Right atrium auricular region (tissue), 2 donors: ENCODE measurements at regions not wholly inside any gene's neighbourhood (a gene's known extent, or its start where the extent isn't known, plus 50 kb on each side); places are given as distances from the start of the nearest gene placed in this dataset.
"Not testable (repeated sequence)": the region's sequence is repeated elsewhere in the genome, so short reads cannot be mapped to it uniquely, and the experiment has no call there.

ENCODE experiments used
- DNase-seq: peaks from one replicate; pipeline ENCODE4 v3.0.0-alpha.2; 2019; ENCODE audit warnings: low spot score
- H3K27ac ChIP-seq, 2 donors: fragments of 200-600 bp; sonication (generic); 1 replicate in 1 of 2; 2 replicates in 1 of 2; pipeline ENCODE4 v1.5.1; 2016 to 2019
- H3K27me3 ChIP-seq, 2 donors: fragments of 200-600 bp; sonication (generic); one replicate each; pipeline versions ENCODE4 v1.5.1 to v1.6.0; 2017 to 2019
- H3K36me3 ChIP-seq: fragments of 200-600 bp; sonication (generic); one replicate; pipeline ENCODE4 v1.5.1; 2016
- H3K4me1 ChIP-seq, 2 donors: fragments of 200-600 bp; sonication (generic); one replicate each; pipeline versions ENCODE4 v1.5.1 to v1.6.0; 2017 to 2019
- H3K4me3 ChIP-seq, 2 donors: fragments of 200-600 bp; sonication (generic); 1 replicate in 1 of 2; 2 replicates in 1 of 2; pipeline ENCODE4 v1.5.1; 2017 to 2019; ENCODE audit warnings: mild to moderate bottlenecking in 1 of 2, moderate library complexity in 1 of 2
- H3K9me3 ChIP-seq, 2 donors: fragments of 200-600 bp; sonication (generic); one replicate each; pipeline ENCODE4 v1.5.1; 2019
- CTCF ChIP-seq, 2 donors: fragments of 200-600 bp; sonication (generic); IDR thresholded peaks; one replicate each; pipeline ENCODE4 v1.5.1; 2019; ENCODE audit warnings: antibody characterized with exemption in 2 of 2

- TF ChIP-seq CTCF (IDR thresholded peaks at IDR 0.05) = no peak
- H3K4me1 ChIP-seq = no peaks in the 10 kb centered on the region
- no peaks in the 10 kb centered on the region for H3K27me3 ChIP-seq
- no peaks in the 10 kb centered on the region for H3K9me3 ChIP-seq
- H3K4me3 ChIP-seq = no peak overlapping the region
- DNase-seq = no peak
- no peaks in the 10 kb centered on the region for H3K36me3 ChIP-seq
- no peak overlapping the region for H3K27ac ChIP-seq
Measured at GRCh38 chr2:14773696-14774095, 141.2 kb downstream of the LRATD1 start.

GRCh38 chr2:14774436-14774968 lies 142.0 kb downstream of the LRATD1 start:
- no peaks in the 10 kb centered on the region for H3K36me3 ChIP-seq
- H3K27ac ChIP-seq = no peak overlapping the region
- DNase-seq = no peak
- no peak for TF ChIP-seq CTCF (IDR thresholded peaks at IDR 0.05)
- H3K4me3 ChIP-seq = no peak overlapping the region
- no peaks in the 10 kb centered on the region for H3K27me3 ChIP-seq
- no peaks in the 10 kb centered on the region for H3K4me1 ChIP-seq
- H3K9me3 ChIP-seq = no peaks in the 10 kb centered on the region

- no peak for TF ChIP-seq CTCF (IDR thresholded peaks at IDR 0.05)
- no peaks in the 10 kb centered on the region for H3K27me3 ChIP-seq
- DNase-seq = no peak
- H3K4me3 ChIP-seq = no peak overlapping the region
- no peaks in the 10 kb centered on the region for H3K4me1 ChIP-seq
- H3K27ac ChIP-seq = no peak overlapping the region
- no peaks in the 10 kb centered on the region for H3K9me3 ChIP-seq
- no peaks in the 10 kb centered on the region for H3K36me3 ChIP-seq
Measured at GRCh38 chr2:14776216-14776615, 143.7 kb downstream of the LRATD1 start.

- no peak overlapping the region for H3K4me3 ChIP-seq
- no peak overlapping the region for H3K27ac ChIP-seq
- no peak for DNase-seq
- no peaks in the 10 kb centered on the region for H3K36me3 ChIP-seq
- no peaks in the 10 kb centered on the region for H3K27me3 ChIP-seq
- no peaks in the 10 kb centered on the region for H3K9me3 ChIP-seq
- TF ChIP-seq CTCF (IDR thresholded peaks at IDR 0.05) = no peak
- H3K4me1 ChIP-seq = no peaks in the 10 kb centered on the region
Measured at GRCh38 chr2:14778015-14778414, 145.5 kb downstream of the LRATD1 start.

GRCh38 chr2:14779252-14779651 lies 146.7 kb downstream of the LRATD1 start:
- TF ChIP-seq CTCF (IDR thresholded peaks at IDR 0.05) = no peak
- H3K9me3 ChIP-seq = no peaks in the 10 kb centered on the region
- no peak overlapping the region for H3K27ac ChIP-seq
- DNase-seq = no peak
- H3K27me3 ChIP-seq = no peaks in the 10 kb centered on the region
- no peaks in the 10 kb centered on the region for H3K36me3 ChIP-seq
- H3K4me1 ChIP-seq = no peaks in the 10 kb centered on the region
- no peak overlapping the region for H3K4me3 ChIP-seq

- Histone ChIP-seq H3K4me3 (no peak overlapping the region), H3K36me3 (no peaks in the 10 kb centered on the region), H3K4me1 (no peaks in the 10 kb centered on the region), H3K9me3 (no peaks in the 10 kb centered on the region), H3K27me3 (no peaks in the 10 kb centered on the region), H3K27ac (no peak overlapping the region)
- no peak for DNase-seq
- TF ChIP-seq CTCF (IDR thresholded peaks at IDR 0.05) = no peak
Measured at GRCh38 chr2:14781142-14781541, 148.6 kb downstream of the LRATD1 start.

GRCh38 chr2:14788814-14789213 lies 156.3 kb downstream of the LRATD1 start:
- not testable (repeated sequence) for H3K4me1 ChIP-seq, H3K4me3 ChIP-seq, DNase-seq, H3K36me3 ChIP-seq, H3K9me3 ChIP-seq, H3K27ac ChIP-seq, H3K27me3 ChIP-seq
